Activated B cell treated with CpG ODN at 0.5 μM for 24 hours (primary cell): ENCODE measurements at regions not wholly inside any gene's neighbourhood (a gene's known extent, or its start where the extent isn't known, plus 50 kb on each side); places are given as distances from the start of the nearest gene placed in this dataset.
"Not testable (repeated sequence)": the region's sequence is repeated elsewhere in the genome, so short reads cannot be mapped to it uniquely, and the experiment has no call there.

Experiments used
- ATAC-seq: fragments of 200-7000 bp; cut with Tn5 transposase; one replicate; pipeline ENCODE4 v1.10.0; 2021; ENCODE audit warnings: low read depth, mild to moderate bottlenecking, moderate library complexity
- CTCF ChIA-PET: fragments of 350-600 bp; sonication (Branson Sonifier 250); formaldehyde crosslinking; loops from one replicate; lab custom pipeline; 2021; ENCODE audit warnings: antibody characterized with exemption; lab: Charles Lee
- POLR2A ChIA-PET: fragments of 350-600 bp; sonication (Branson Sonifier 250); formaldehyde crosslinking; loops from one replicate; lab custom pipeline; 2021; ENCODE audit warnings: antibody characterized with exemption; lab: Charles Lee
- DNase-seq: peaks from one replicate; pipeline ENCODE4 v3.0.0; 2022
- H3K27ac Mint-ChIP-seq: one replicate; pipeline ENCODE4 v1.8.0; 2020; ENCODE audit warnings: mixed read lengths
- H3K27me3 Mint-ChIP-seq: one replicate; pipeline ENCODE4 v1.8.0; 2021; ENCODE audit warnings: mixed read lengths
- H3K36me3 Mint-ChIP-seq: one replicate; pipeline ENCODE4 v1.8.0; 2021; ENCODE audit warnings: low read depth, mixed read lengths
- H3K4me1 Mint-ChIP-seq: one replicate; pipeline ENCODE4 v1.8.0; 2021; ENCODE audit warnings: mixed read lengths
- H3K4me3 Mint-ChIP-seq: one replicate; pipeline ENCODE4 v1.8.0; 2020; ENCODE audit warnings: mild to moderate bottlenecking, mixed read lengths
- H3K9me3 Mint-ChIP-seq: one replicate; pipeline ENCODE4 v1.8.0; 2020; ENCODE audit warnings: mixed read lengths
- CTCF ChIP-seq: fragments of 200-600 bp; IDR thresholded peaks from one replicate; pipeline ENCODE4 v1.8.0; 2022; ENCODE audit warnings: antibody characterized with exemption, mild to moderate bottlenecking
- intact Hi-C: fragments of 100-400 bp; cut with micrococcal nuclease; formaldehyde crosslinking; loops from one replicate; pipeline ENCODE4 v1.15.1; 2024

- Mint-ChIP-seq H3K27ac (no peak overlapping the region), H3K27me3 (no peaks in the 10 kb centered on the region), H3K9me3 (no peaks in the 10 kb centered on the region), H3K4me3 (no peak overlapping the region), H3K36me3 (no peaks in the 10 kb centered on the region), H3K4me1 (no peaks in the 10 kb centered on the region)
- CTCF ChIA-PET: no interaction called here
- ATAC-seq (no peak), DNase-seq (no peak)
- TF ChIP-seq CTCF: no peak
- POLR2A ChIA-PET: no interaction called here
- intact Hi-C loops: no loop called here
Observed at GRCh38 chr7:115319541-115319940, 397.6 kb downstream of the MDFIC start.

GRCh38 chr7:115310316-115310715, 388.4 kb downstream of the MDFIC start:
- DNase-seq, H3K27ac Mint-ChIP-seq, intact Hi-C loops, H3K9me3 Mint-ChIP-seq, POLR2A ChIA-PET, H3K4me3 Mint-ChIP-seq, H3K27me3 Mint-ChIP-seq, CTCF ChIA-PET, ATAC-seq, H3K36me3 Mint-ChIP-seq, H3K4me1 Mint-ChIP-seq: not testable (repeated sequence)

DNA sequence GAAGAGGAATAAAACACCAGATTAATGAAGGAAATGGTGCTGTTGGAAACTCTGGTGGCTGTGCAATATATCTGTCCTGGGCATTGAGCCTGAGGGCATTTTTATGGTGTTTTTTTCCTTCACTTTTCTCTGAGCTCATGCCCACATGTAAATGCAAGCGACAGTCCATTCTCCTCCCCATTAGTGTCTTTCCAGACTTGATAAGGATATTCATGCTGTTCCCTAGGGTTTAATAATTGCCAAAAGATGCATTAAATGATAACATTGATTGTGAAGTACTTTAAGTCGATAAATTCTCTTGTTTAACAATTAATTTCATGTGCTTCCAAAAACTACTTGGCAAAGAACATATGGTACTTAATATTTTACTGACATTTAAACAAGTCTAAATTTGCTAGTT, 384.7 kb downstream of the MDFIC start:
- ChIA-PET POLR2A (no interaction called here), CTCF (no interaction called here)
- H3K4me1 Mint-ChIP-seq: no peaks in the 10 kb centered on the region
- no peaks in the 10 kb centered on the region for H3K27me3 Mint-ChIP-seq
- DNase-seq (no peak), ATAC-seq (no peak)
- intact Hi-C loops: no loop called here
- no peak overlapping the region for H3K4me3 Mint-ChIP-seq
- H3K27ac Mint-ChIP-seq: no peak overlapping the region
- no peaks in the 10 kb centered on the region for H3K36me3 Mint-ChIP-seq
- H3K9me3 Mint-ChIP-seq: no peaks in the 10 kb centered on the region
- TF ChIP-seq CTCF: no peak

- Mint-ChIP-seq H3K27ac (no peak overlapping the region), H3K9me3 (no peaks in the 10 kb centered on the region), H3K4me1 (no peaks in the 10 kb centered on the region), H3K4me3 (no peak overlapping the region), H3K36me3 (no peaks in the 10 kb centered on the region), H3K27me3 (no peaks in the 10 kb centered on the region)
- ATAC-seq (no peak), DNase-seq (no peak)
- intact Hi-C loops: no loop called here
- ChIA-PET CTCF (no interaction called here), POLR2A (no interaction called here)
- TF ChIP-seq CTCF: no peak
Observed at GRCh38 chr7:115300231-115300870, 378.5 kb downstream of the MDFIC start.

- no peaks in the 10 kb centered on the region for H3K4me1 Mint-ChIP-seq
- intact Hi-C loops: no loop called here
- TF ChIP-seq CTCF: no peak
- no peak overlapping the region for H3K4me3 Mint-ChIP-seq
- no peaks in the 10 kb centered on the region for H3K9me3 Mint-ChIP-seq
- H3K27ac Mint-ChIP-seq: no peak overlapping the region
- no peak for DNase-seq
- no peaks in the 10 kb centered on the region for H3K36me3 Mint-ChIP-seq
- no peak for ATAC-seq
- POLR2A ChIA-PET: no interaction called here
- H3K27me3 Mint-ChIP-seq: no peaks in the 10 kb centered on the region
- CTCF ChIA-PET: no interaction called here
Observed at GRCh38 chr7:115299397-115300037, 377.6 kb downstream of the MDFIC start.
